Ishikawa (cell line): ENCODE measurements at regions not wholly inside any gene's neighbourhood (a gene's known extent, or its start where the extent isn't known, plus 50 kb on each side); places are given as distances from the start of the nearest gene placed in this dataset.

Experiments
- CEBPB ChIP-seq: IDR thresholded peaks from 2 replicates; pipeline ENCODE4 v1.6.1; 2012
- CREB1 ChIP-seq: IDR thresholded peaks from 2 replicates; pipeline ENCODE4 v1.6.1; 2012; ENCODE audit warnings: low read depth
- EP300 ChIP-seq: IDR thresholded peaks from 2 replicates; pipeline ENCODE4 v1.6.1; 2012; ENCODE audit warnings: borderline replicate concordance
- RAD21 ChIP-seq: IDR thresholded peaks from 2 replicates; pipeline ENCODE4 v1.6.1; 2012; ENCODE audit warnings: low read depth
- REST ChIP-seq: IDR thresholded peaks from 2 replicates; pipeline ENCODE4 v1.6.1; 2012; ENCODE audit warnings: low read depth, mild to moderate bottlenecking
- TAF1 ChIP-seq: IDR thresholded peaks from 2 replicates; pipeline ENCODE4 v1.6.1; 2012; ENCODE audit warnings: low read depth, mild to moderate bottlenecking
- TEAD4 ChIP-seq: IDR thresholded peaks from 2 replicates; pipeline ENCODE4 v1.6.1; 2012

GRCh38 chr13:34383728-34384127 is 558.3 kb upstream of the NBEA start:
- TF ChIP-seq EP300: no peak
- no peak for TF ChIP-seq CREB1
- TF ChIP-seq CEBPB: no peak
- TF ChIP-seq RAD21: no peak
- TF ChIP-seq REST: no peak
- no peak for TF ChIP-seq TAF1
- TF ChIP-seq TEAD4: no peak
